Fibroblast of lung (primary cell): ENCODE measurements at regions not wholly inside any gene's neighbourhood (a gene's known extent, or its start where the extent isn't known, plus 50 kb on each side); places are given as distances from the start of the nearest gene placed in this dataset.

ENCODE experiments used
- DNase-seq, 2 donors: peaks; one replicate each; pipeline versions ENCODE4 v3.0.0 to v3.0.0-alpha.2; 2010; ENCODE audit warnings: low read depth in 2 of 2
- H2AFZ ChIP-seq: 2 replicates; pipeline ENCODE4 v1.5.1; 2012; ENCODE audit warnings: low read length, control low read depth, inconsistent platforms
- H3K27ac ChIP-seq: 2 replicates; pipeline ENCODE4 v1.5.1; 2011; ENCODE audit warnings: low read length, control low read depth; ENCODE audit not compliant: insufficient read depth
- H3K27me3 ChIP-seq: 2 replicates; pipeline ENCODE4 v1.5.1; 2011; ENCODE audit warnings: mild to moderate bottlenecking, low read length; ENCODE audit not compliant: control insufficient read depth, insufficient read depth
- H3K36me3 ChIP-seq: 2 replicates; pipeline ENCODE4 v1.5.1; 2011; ENCODE audit warnings: low read length; ENCODE audit not compliant: control insufficient read depth, insufficient read depth
- H3K4me1 ChIP-seq: 2 replicates; pipeline ENCODE4 v1.5.1; 2011; ENCODE audit warnings: low read length; ENCODE audit not compliant: control insufficient read depth, insufficient read depth; ENCODE audit errors: extremely low read depth
- H3K4me2 ChIP-seq: 2 replicates; pipeline ENCODE4 v1.5.1; 2011; ENCODE audit warnings: low read length, control low read depth; ENCODE audit not compliant: insufficient read depth; ENCODE audit errors: extremely low read depth
- H3K4me3 ChIP-seq, 4 experiments: fragments of 200-600 bp in 1 of 4; sonication (generic) in 1 of 4; replicated peaks in 1 of 4; 2 replicates each; pipeline ENCODE4 v1.5.1; 2011 to 2016; ENCODE audit warnings: low read length in 4 of 4, low read depth in 3 of 4, mild to moderate bottlenecking in 3 of 4, control low read depth in 2 of 4, inconsistent platforms in 1 of 4, mixed read lengths in 1 of 4; ENCODE audit not compliant: insufficient read depth in 1 of 4; ENCODE audit errors: control extremely low read depth in 1 of 4
- H3K79me2 ChIP-seq: 2 replicates; pipeline ENCODE4 v1.5.1; 2012; ENCODE audit warnings: mild to moderate bottlenecking, low read length, inconsistent platforms; ENCODE audit not compliant: control insufficient read depth, insufficient read depth
- H3K9ac ChIP-seq: 2 replicates; pipeline ENCODE4 v1.5.1; 2011; ENCODE audit warnings: mild to moderate bottlenecking, low read length, control low read depth; ENCODE audit not compliant: insufficient read depth
- H3K9me3 ChIP-seq: 2 replicates; pipeline ENCODE4 v1.5.1; 2012; ENCODE audit warnings: low read depth, low read length; ENCODE audit not compliant: control insufficient read depth, insufficient read depth
- H4K20me1 ChIP-seq: 2 replicates; pipeline ENCODE4 v1.5.1; 2011; ENCODE audit warnings: low read length; ENCODE audit not compliant: control insufficient read depth, insufficient read depth; ENCODE audit errors: extremely low read depth
- EZH2 ChIP-seq: IDR thresholded peaks from 2 replicates; pipeline ENCODE4 v1.5.1; 2012; ENCODE audit warnings: low read length, control low read depth, mild to moderate bottlenecking; ENCODE audit errors: missing control alignments
- TF ChIP-seq, protein P1 (sequence below), 2 donors: IDR thresholded peaks in 1 of 2; conservative IDR thresholded peaks in 1 of 2; 1 replicate in 1 of 2; 2 replicates in 1 of 2; pipeline ENCODE4 v1.5.1; 2011 to 2012; ENCODE audit warnings: low read length in 2 of 2, control low read depth in 1 of 2, inconsistent platforms in 1 of 2, low read depth in 1 of 2, mild to moderate bottlenecking in 1 of 2

DNA sequence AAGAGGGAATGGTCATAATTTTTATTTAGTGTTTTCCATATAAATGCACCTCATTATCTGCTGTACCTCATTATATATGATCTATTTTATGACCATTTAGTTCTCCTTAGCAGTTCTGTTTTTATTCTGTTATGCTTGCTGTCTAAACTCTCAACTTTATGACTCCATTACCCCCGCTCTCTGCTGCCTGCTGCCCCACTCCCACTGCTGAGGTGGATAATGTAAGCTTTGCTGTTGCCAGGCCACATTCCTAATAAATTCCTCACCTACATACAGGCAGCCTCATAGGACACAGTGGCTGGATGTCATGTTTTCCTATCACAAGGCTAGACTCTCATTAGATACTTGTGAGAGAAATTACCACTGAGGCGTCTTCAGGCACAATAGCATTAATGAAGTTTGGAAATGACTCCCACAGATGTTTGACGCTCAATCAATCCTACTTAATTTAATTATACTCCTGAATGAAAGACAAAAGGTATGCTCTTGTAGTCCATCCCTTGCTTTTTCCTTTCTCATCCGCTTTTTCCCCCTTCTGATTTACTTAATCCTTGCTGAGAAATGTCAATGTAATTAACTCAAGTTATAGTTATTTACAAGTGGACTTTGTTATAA, 497.5 kb upstream of the IGFBP7 start:
- Histone ChIP-seq H3K4me3 (no peak overlapping the region), H3K4me1 (no peaks in the 10 kb centered on the region), H3K36me3 (no peaks in the 10 kb centered on the region), H2AFZ (no peak overlapping the region), H3K9me3 (no peaks in the 10 kb centered on the region), H3K79me2 (no peaks in the 10 kb centered on the region), H3K4me2 (no peak overlapping the region), H3K27me3 (no peaks in the 10 kb centered on the region), H3K9ac (no peak overlapping the region), H3K27ac (no peak overlapping the region), H4K20me1 (no peaks in the 10 kb centered on the region)
- no peak for DNase-seq
- TF ChIP-seq, protein P1, sequence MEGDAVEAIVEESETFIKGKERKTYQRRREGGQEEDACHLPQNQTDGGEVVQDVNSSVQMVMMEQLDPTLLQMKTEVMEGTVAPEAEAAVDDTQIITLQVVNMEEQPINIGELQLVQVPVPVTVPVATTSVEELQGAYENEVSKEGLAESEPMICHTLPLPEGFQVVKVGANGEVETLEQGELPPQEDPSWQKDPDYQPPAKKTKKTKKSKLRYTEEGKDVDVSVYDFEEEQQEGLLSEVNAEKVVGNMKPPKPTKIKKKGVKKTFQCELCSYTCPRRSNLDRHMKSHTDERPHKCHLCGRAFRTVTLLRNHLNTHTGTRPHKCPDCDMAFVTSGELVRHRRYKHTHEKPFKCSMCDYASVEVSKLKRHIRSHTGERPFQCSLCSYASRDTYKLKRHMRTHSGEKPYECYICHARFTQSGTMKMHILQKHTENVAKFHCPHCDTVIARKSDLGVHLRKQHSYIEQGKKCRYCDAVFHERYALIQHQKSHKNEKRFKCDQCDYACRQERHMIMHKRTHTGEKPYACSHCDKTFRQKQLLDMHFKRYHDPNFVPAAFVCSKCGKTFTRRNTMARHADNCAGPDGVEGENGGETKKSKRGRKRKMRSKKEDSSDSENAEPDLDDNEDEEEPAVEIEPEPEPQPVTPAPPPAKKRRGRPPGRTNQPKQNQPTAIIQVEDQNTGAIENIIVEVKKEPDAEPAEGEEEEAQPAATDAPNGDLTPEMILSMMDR (conservative IDR thresholded peaks at IDR 0.05 in 1 of 2, IDR thresholded peaks at IDR 0.05 in 1 of 2; ENCODE audit: low read depth in 1 of 2, low read length in 2 of 2) = no peak
- no peak for TF ChIP-seq EZH2

DNA sequence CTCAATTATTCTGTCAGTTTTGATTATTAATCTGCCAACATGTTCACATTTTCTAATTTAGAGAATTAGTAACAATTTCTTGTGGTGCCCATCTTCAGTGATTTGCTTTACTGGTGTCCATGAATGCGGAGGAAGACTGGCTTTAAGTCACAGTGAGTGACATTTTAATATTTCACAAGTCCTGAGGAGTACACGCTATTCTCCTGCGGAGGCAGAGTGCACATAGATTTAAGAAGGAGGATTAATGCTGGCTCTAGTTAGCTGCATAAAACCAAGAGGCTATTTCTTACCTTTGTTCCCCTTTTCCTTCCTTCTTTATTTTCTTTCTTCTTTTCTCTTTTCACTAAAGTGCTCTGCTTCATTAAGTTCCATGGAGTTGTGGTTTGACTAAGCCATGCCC, 495.2 kb upstream of the IGFBP7 start:
- Histone ChIP-seq H3K4me3 (no peak overlapping the region), H3K79me2 (no peaks in the 10 kb centered on the region), H3K4me2 (no peak overlapping the region), H2AFZ (no peak overlapping the region), H3K27me3 (no peaks in the 10 kb centered on the region), H4K20me1 (no peaks in the 10 kb centered on the region), H3K27ac (no peak overlapping the region), H3K9ac (no peak overlapping the region), H3K4me1 (no peaks in the 10 kb centered on the region), H3K36me3 (no peaks in the 10 kb centered on the region), H3K9me3 (no peaks in the 10 kb centered on the region)
- DNase-seq = no peak
- no peak for TF ChIP-seq EZH2
- TF ChIP-seq, protein P1 (conservative IDR thresholded peaks at IDR 0.05 in 1 of 2, IDR thresholded peaks at IDR 0.05 in 1 of 2; ENCODE audit: low read depth in 1 of 2, low read length in 2 of 2) = no peak

DNA sequence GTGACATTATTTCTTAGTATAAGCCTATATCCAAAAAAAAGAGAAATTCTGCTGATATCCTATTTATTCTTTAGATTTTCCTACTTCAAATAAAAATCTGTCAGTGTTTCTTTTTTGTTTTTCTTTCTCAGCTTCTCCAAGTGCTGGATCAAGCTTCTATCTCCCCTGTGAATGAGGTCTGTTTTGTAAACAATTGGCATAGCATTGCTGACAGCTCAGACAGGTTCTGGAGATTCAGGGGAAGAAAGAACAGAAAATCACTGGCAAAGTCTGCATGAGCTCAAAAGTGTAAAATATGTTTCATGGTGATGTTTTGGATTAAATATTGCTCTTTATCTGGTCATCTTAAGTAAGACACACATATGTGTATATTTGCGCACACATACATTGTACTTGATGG, 492.0 kb upstream of the IGFBP7 start:
- no peak overlapping the region for H3K4me3 ChIP-seq
- H4K20me1 ChIP-seq = no peaks in the 10 kb centered on the region
- H3K27ac ChIP-seq = no peak overlapping the region
- H3K79me2 ChIP-seq = no peaks in the 10 kb centered on the region
- no peaks in the 10 kb centered on the region for H3K4me1 ChIP-seq
- no peaks in the 10 kb centered on the region for H3K9me3 ChIP-seq
- no peak overlapping the region for H2AFZ ChIP-seq
- TF ChIP-seq EZH2 = no peak
- TF ChIP-seq, protein P1 (conservative IDR thresholded peaks at IDR 0.05 in 1 of 2, IDR thresholded peaks at IDR 0.05 in 1 of 2; ENCODE audit: low read depth in 1 of 2, low read length in 2 of 2) = no peak
- no peak overlapping the region for H3K9ac ChIP-seq
- H3K36me3 ChIP-seq = no peaks in the 10 kb centered on the region
- no peak for DNase-seq
- no peak overlapping the region for H3K4me2 ChIP-seq
- H3K27me3 ChIP-seq = no peaks in the 10 kb centered on the region
